Small intestine (tissue), 7 donors: ENCODE measurements at regions not wholly inside any gene's neighbourhood (a gene's known extent, or its start where the extent isn't known, plus 50 kb on each side); places are given as distances from the start of the nearest gene placed in this dataset.
A peak's percentile ranks its signal among the peaks of the same experiment; 100 is the strongest.

Experiments used
- DNase-seq, 2 donors: peaks; one replicate each; pipeline versions ENCODE4 v3.0.0 to v3.0.0-alpha.2; 2013
- FAIRE-seq: peaks from 2 replicates; lab custom pipeline; 2012; peaks lifted over from hg19 to GRCh38; lab: Jason Lieb, UNC
- H3K27ac ChIP-seq, 3 donors: one replicate each; pipeline ENCODE4 v1.5.1; 2013; ENCODE audit warnings: low read length in 2 of 3, mild to moderate bottlenecking in 2 of 3, control low read depth in 1 of 3, inconsistent platforms in 1 of 3, low read depth in 1 of 3, moderate library complexity in 1 of 3
- H3K27me3 ChIP-seq, 3 donors: one replicate each; pipeline ENCODE4 v1.6.1; 2013; ENCODE audit warnings: low read length in 3 of 3, inconsistent platforms in 1 of 3; ENCODE audit not compliant: control insufficient read depth in 3 of 3, insufficient read depth in 3 of 3
- H3K36me3 ChIP-seq, 3 donors: one replicate each; pipeline ENCODE4 v1.6.1; 2013; ENCODE audit warnings: low read length in 3 of 3, inconsistent platforms in 1 of 3, low read depth in 1 of 3, mild to moderate bottlenecking in 1 of 3, moderate library complexity in 1 of 3; ENCODE audit not compliant: control insufficient read depth in 3 of 3, insufficient read depth in 2 of 3
- H3K4me1 ChIP-seq, 3 donors: one replicate each; pipeline ENCODE4 v1.6.1; 2013; ENCODE audit warnings: low read length in 2 of 3, inconsistent platforms in 1 of 3, low read depth in 1 of 3, mild to moderate bottlenecking in 1 of 3, moderate library complexity in 1 of 3; ENCODE audit not compliant: control insufficient read depth in 3 of 3, insufficient read depth in 2 of 3
- H3K4me3 ChIP-seq, 3 donors: one replicate each; pipeline ENCODE4 v1.5.1; 2013; ENCODE audit warnings: low read length in 3 of 3, control low read depth in 1 of 3, inconsistent platforms in 1 of 3, low read depth in 1 of 3, mild to moderate bottlenecking in 1 of 3, moderate library complexity in 1 of 3
- H3K9me3 ChIP-seq, 2 donors: one replicate each; pipeline ENCODE4 v1.6.1; 2013; ENCODE audit warnings: low read depth in 1 of 2, low read length in 1 of 2; ENCODE audit not compliant: control insufficient read depth in 2 of 2, insufficient read depth in 1 of 2
- WGBS, 3 donors: extraction: QIAGEN DNeasy Blood & Tissue Kit; methylation state at CpG; one replicate each; pipeline ENCODE4 v1.1.7; 2013; 5-methylcytosine and 5-hydroxymethylcytosine counted together
- donor health status: healthy with polysubstance abuse.
- donor health status: control.
- donor health status: control.
- donor health status: Bipolar disorder and iron deficiency.
- donor health status: healthy.

DNA sequence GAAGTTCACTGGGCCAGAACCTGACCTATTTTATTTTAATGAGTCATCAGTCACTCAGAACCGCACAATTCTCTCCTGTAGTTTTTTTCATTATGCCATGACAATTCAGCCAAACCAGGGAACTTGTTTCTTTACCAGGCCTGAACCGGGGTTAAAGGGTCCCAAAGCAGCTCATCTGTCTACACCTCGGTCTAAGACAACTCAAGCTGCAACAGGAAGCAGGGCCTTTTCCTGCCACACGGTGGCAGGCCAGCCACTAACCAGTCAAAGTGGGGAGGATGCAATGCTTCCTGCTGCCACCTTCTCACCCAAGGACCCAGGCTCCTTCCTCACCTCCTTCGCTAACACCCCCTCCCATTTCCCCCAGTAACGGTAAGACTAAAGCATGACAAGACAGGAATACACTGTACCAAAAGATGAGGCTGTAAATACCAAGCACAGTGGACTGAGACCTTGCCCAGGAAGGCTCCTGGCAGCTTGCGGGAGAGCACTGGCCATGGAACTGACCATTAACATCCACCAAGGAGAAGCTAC, 56.7 kb upstream of the ACKR3 start:
- peak; percentile 49 to 74 for DNase-seq
- no peak for FAIRE-seq
- peak overlapping the region in 2 of 3 donors; percentile 1 to 75 for H3K27ac ChIP-seq
- 20 to 23% (median 23%) methylated on average over 7 of the region's 7 CpGs for WGBS, 3 donors
- H3K4me1 ChIP-seq = peaks cover 0 to 15% (median 2%) of the 10 kb centered on the region in 3 donors
- no peak overlapping the region for H3K4me3 ChIP-seq
- H3K27me3 ChIP-seq = no peaks in the 10 kb centered on the region
- no peaks in the 10 kb centered on the region for H3K36me3 ChIP-seq
- H3K9me3 ChIP-seq = no peaks in the 10 kb centered on the region

DNA sequence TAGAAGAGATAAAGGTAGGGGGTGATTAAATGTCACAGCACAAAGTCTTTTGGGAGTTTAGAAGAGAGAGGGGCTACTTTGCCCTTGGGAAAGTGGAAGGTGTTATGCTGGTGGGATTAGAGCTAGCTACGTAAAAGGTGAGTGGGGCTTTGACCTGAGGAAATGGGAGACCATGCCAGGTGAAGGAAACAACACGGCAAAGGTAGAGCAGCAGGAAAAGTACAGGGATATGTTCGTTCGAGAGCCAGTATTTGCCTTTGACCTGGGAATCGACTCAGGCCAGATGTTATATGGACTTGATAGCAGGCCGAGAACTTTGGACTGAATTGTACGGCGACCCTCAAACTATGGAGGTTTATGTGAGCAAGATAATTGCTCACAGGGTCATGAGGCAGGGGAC, 55.7 kb upstream of the ACKR3 start:
- no peak overlapping the region for H3K4me3 ChIP-seq
- H3K27ac ChIP-seq = peak overlapping the region in 1 of 3 donors; percentile 75
- DNase-seq (peak in 1 of 2 donors; percentile 54), FAIRE-seq (no peak)
- H3K27me3 ChIP-seq = no peaks in the 10 kb centered on the region
- WGBS, 3 donors = 21 to 72% (median 51%) methylated on average over 8 of the region's 8 CpGs
- peaks cover 0 to 15% (median 2%) of the 10 kb centered on the region in 3 donors for H3K4me1 ChIP-seq
- H3K9me3 ChIP-seq = no peaks in the 10 kb centered on the region
- H3K36me3 ChIP-seq = no peaks in the 10 kb centered on the region

GRCh38 chr2:236516708-236517107, 52.9 kb upstream of the ACKR3 start:
- Histone ChIP-seq H3K4me1 (peaks cover 0 to 15% (median 2%) of the 10 kb centered on the region in 3 donors), H3K4me3 (no peak overlapping the region), H3K9me3 (no peaks in the 10 kb centered on the region), H3K27ac (no peak overlapping the region), H3K36me3 (no peaks in the 10 kb centered on the region), H3K27me3 (no peaks in the 10 kb centered on the region)
- FAIRE-seq (no peak), DNase-seq (no peak)
- WGBS, 3 donors = 70 to 83% (median 77%) methylated on average over 6 of the region's 6 CpGs

DNA sequence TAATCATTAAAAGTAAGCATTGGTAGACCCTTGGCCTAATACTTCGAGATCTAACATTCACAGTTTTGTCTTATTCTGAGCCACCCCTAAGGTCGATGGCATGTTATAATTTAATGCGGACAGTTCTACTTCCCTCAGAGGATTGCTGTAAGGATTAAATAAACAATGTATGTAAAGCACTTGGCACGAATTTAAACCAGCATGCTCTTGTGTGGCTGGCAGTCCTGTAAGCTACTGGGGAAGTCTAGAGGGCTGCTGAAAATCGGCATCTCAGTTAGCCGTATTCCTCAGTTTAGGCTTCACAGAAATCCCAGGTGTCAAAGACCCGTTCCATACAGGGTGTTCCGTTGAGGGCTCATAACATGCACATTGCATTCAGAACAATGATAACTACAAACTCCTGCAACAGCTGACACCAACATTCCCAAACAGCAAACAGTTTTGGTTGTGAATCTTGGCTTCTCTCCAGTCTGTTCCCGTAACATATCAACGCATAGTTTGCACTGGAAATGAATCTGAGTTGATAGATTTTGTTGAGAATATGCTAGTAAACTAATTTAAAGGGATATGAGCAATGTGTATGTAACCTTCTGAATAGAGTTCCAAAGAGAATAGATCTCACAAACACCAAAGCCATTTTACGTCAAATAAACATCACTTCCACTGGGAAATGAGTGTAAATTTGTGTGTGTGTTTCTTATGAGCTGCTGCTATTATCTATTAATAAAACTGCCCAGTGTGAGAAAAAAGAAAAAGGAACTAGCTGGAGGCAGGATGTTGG, 52.2 kb upstream of the ACKR3 start:
- FAIRE-seq = no peak

More for the DNA sequence above, 52.2 kb upstream of the ACKR3 start:
- peak in 1 of 2 donors; percentile 20 for DNase-seq
- Histone ChIP-seq H3K36me3 (no peaks in the 10 kb centered on the region), H3K4me1 (peaks cover 0 to 15% (median 2%) of the 10 kb centered on the region in 3 donors), H3K4me3 (no peak overlapping the region), H3K9me3 (no peaks in the 10 kb centered on the region), H3K27me3 (no peaks in the 10 kb centered on the region), H3K27ac (no peak overlapping the region)
- WGBS, 3 donors = 66 to 79% (median 77%) methylated on average over 11 of the region's 11 CpGs
